ENCODE measurements at regions not wholly inside any gene's neighbourhood (a gene's known extent, or its start where the extent isn't known, plus 50 kb on each side); places are given as distances from the start of the nearest gene placed in this dataset.

DNA sequence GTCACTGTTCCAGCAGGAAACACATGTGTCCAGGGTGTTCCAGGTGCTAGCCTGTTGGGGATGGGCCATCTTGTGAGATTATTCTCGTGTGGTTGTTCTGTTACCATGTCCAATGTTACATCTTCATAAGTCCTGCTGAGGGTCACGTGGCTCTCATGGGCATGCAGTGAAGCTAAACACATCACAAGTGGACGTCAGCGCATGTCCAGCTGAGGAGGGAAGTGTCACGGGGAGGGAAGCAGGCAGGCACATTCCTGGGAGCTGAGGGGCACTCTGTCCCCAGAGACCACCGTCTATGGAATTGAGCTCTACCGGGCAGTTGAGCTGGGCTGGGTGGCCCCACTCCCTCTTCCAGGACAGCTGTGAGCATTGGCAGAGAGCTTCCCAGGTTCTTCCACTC, 155.3 kb upstream of the TWIST2 start:
- Histone ChIP-seq H3K4me1 (ENCODE audit: control insufficient read depth, low read depth, low read length) (no peaks in the 10 kb centered on the region), H3K36me3 (ENCODE audit: control insufficient read depth, low read depth, low read length) (no peaks in the 10 kb centered on the region), H3K27me3 (ENCODE audit: control insufficient read depth, insufficient read depth, low read length) (no peaks in the 10 kb centered on the region), H3K9ac (ENCODE audit: low read length) (no peak overlapping the region), H3K27ac (ENCODE audit: low read length) (no peak overlapping the region), H3K9me3 (ENCODE audit: control insufficient read depth, low read depth, low read length) (no peaks in the 10 kb centered on the region), H3K4me3 (ENCODE audit: low read length) (no peak overlapping the region)

DNA sequence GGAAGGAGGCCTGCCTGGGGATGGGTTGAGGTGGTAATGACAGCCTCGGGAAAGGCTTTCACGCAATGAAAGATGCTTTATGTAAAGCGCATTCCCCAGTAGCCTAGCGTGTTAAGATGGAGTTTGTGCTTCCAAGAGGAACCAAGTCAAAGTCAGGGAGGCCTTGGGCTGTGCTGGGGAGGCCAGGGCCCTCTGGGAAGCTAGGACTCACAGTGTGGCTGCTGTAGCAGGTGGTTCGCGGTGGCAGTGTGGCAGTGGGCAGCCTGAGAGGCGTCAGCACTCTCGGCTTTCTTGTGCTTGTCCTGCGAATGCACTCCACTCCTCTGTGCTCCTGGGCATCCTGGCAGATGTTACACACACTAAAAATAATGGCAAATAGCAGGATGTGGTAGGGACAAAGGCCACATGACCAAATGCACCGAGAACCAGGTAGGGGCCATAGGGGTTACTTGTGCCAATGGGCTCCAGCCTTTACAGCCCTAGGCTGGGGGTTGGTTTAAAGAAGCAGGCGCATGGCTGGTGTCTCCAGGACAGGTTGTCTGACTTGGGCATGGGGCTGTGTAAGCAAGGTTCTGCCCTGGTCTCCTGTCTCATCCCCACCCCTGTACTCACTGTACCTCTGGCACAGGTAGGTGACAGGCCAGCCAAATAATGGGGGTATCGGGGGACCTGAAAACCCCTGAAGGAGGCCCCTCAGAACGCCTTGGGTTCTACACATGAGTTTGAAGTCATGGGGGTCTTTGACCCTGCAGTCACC, 154.4 kb upstream of the TWIST2 start:
- H3K27me3 ChIP-seq (ENCODE audit: control insufficient read depth, insufficient read depth, low read length), result no peaks in the 10 kb centered on the region
- H3K36me3 ChIP-seq (ENCODE audit: control insufficient read depth, low read depth, low read length), result no peaks in the 10 kb centered on the region
- H3K27ac ChIP-seq (ENCODE audit: low read length), result no peak overlapping the region
- H3K4me3 ChIP-seq (ENCODE audit: low read length), result no peak overlapping the region
- H3K4me1 ChIP-seq (ENCODE audit: control insufficient read depth, low read depth, low read length), result no peaks in the 10 kb centered on the region
- no peak overlapping the region for H3K9ac ChIP-seq (ENCODE audit: low read length)
- H3K9me3 ChIP-seq (ENCODE audit: control insufficient read depth, low read depth, low read length), result no peaks in the 10 kb centered on the region

DNA sequence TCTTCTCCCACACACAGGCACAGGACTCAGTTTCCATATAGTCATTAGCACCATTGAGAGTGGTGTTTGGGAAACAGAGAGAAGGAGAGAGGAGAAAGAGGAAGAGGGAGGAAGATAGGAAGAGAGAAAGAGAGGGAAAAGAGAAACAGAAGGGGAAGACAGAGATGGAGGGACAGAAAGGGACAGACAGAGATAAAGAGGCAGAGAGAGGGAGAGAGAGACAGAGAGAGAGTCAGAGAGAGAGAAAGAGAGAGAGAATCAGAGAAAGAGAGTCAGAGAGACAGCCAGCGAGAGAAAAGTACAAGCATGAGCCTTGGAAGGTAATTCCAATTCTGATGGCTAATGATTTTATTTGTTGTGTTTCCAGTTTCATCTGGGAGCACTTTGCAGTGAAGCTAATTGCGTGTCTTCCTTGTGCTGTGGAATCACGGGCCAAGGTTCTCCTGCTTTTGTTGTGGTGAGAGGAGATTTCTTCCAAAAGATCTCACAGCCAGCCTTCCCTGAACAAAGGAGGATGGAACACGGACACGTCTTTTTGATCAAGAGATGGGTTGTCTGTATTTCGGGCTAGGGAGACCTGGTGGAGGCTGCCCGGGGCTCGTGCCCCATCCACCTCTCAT, 153.6 kb upstream of the TWIST2 start:
- no peaks in the 10 kb centered on the region for H3K9me3 ChIP-seq (ENCODE audit: control insufficient read depth, low read depth, low read length)
- no peak overlapping the region for H3K4me3 ChIP-seq (ENCODE audit: low read length)
- H3K9ac ChIP-seq (ENCODE audit: low read length), result no peak overlapping the region
- H3K4me1 ChIP-seq (ENCODE audit: control insufficient read depth, low read depth, low read length), result no peaks in the 10 kb centered on the region
- H3K27ac ChIP-seq (ENCODE audit: low read length), result no peak overlapping the region
- no peaks in the 10 kb centered on the region for H3K36me3 ChIP-seq (ENCODE audit: control insufficient read depth, low read depth, low read length)
- no peaks in the 10 kb centered on the region for H3K27me3 ChIP-seq (ENCODE audit: control insufficient read depth, insufficient read depth, low read length)

DNA sequence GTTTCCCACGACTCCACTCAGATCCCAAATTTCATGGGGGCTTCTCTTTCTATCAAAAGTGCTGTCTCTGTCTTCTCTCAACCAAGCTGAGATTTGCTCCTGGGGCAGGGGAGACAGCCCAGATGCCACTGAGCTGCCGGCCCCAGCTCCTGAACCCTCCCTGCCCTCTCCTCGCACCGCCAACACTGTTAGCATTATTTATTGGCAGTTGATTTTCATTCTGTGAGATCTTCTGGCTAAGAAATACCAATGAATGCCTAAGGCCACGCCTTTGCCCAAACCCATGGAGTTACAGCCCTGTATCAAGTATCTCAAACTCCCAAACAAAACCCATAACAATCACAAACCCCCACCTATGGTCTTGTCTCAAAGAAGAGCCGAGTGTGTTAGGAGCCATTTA, 153.0 kb upstream of the TWIST2 start:
- no peak overlapping the region for H3K9ac ChIP-seq (ENCODE audit: low read length)
- H3K27ac ChIP-seq (ENCODE audit: low read length), result no peak overlapping the region
- no peaks in the 10 kb centered on the region for H3K9me3 ChIP-seq (ENCODE audit: control insufficient read depth, low read depth, low read length)
- no peak overlapping the region for H3K4me3 ChIP-seq (ENCODE audit: low read length)
- no peaks in the 10 kb centered on the region for H3K27me3 ChIP-seq (ENCODE audit: control insufficient read depth, insufficient read depth, low read length)
- no peaks in the 10 kb centered on the region for H3K36me3 ChIP-seq (ENCODE audit: control insufficient read depth, low read depth, low read length)
- no peaks in the 10 kb centered on the region for H3K4me1 ChIP-seq (ENCODE audit: control insufficient read depth, low read depth, low read length)

DNA sequence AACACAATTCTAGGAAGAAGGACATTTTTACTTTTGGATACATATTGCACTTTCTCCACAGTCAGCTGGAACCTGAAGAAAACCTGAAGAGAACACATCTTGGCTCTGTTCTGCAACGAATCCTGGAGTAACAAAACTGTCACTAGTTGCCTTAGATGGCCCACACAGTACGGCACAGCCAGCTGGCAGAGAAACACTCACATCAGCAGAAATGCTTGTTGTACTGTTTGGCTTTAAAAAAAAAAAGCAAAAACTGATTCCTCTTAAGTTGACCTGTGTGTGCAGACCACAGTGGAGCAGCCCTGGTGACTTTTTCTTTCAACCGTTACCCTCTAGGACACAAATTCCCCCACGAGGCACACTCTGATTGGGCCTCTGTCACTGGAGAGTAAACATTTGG, 152.3 kb upstream of the TWIST2 start:
- Histone ChIP-seq H3K9ac (ENCODE audit: low read length) (no peak overlapping the region), H3K27ac (ENCODE audit: low read length) (no peak overlapping the region), H3K4me1 (ENCODE audit: control insufficient read depth, low read depth, low read length) (no peaks in the 10 kb centered on the region), H3K27me3 (ENCODE audit: control insufficient read depth, insufficient read depth, low read length) (no peaks in the 10 kb centered on the region), H3K4me3 (ENCODE audit: low read length) (no peak overlapping the region), H3K36me3 (ENCODE audit: control insufficient read depth, low read depth, low read length) (no peaks in the 10 kb centered on the region), H3K9me3 (ENCODE audit: control insufficient read depth, low read depth, low read length) (no peaks in the 10 kb centered on the region)

DNA sequence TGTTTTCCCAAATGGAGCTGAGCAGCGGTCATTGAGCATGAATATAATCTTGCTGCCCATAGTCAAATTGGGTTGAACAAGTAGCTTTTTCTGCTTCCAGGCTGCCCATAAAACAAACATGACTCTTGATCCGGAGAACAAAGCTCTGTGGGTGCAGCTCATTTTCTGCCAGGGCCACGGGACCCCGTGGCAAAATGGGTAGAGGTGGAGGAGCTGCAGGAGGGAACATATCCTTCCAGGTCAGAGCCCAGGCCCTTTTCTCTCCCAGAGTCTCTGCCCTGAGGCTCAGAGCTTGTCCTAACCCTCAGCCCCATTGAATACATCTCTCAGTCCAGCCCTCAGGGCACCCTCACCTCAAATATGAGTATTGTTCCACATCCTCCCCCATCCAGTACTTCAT, 151.6 kb upstream of the TWIST2 start:
- no peaks in the 10 kb centered on the region for H3K4me1 ChIP-seq (ENCODE audit: control insufficient read depth, low read depth, low read length)
- H3K27ac ChIP-seq (ENCODE audit: low read length), result no peak overlapping the region
- H3K27me3 ChIP-seq (ENCODE audit: control insufficient read depth, insufficient read depth, low read length), result no peaks in the 10 kb centered on the region
- no peak overlapping the region for H3K9ac ChIP-seq (ENCODE audit: low read length)
- no peaks in the 10 kb centered on the region for H3K36me3 ChIP-seq (ENCODE audit: control insufficient read depth, low read depth, low read length)
- H3K9me3 ChIP-seq (ENCODE audit: control insufficient read depth, low read depth, low read length), result no peaks in the 10 kb centered on the region
- H3K4me3 ChIP-seq (ENCODE audit: low read length), result no peak overlapping the region

DNA sequence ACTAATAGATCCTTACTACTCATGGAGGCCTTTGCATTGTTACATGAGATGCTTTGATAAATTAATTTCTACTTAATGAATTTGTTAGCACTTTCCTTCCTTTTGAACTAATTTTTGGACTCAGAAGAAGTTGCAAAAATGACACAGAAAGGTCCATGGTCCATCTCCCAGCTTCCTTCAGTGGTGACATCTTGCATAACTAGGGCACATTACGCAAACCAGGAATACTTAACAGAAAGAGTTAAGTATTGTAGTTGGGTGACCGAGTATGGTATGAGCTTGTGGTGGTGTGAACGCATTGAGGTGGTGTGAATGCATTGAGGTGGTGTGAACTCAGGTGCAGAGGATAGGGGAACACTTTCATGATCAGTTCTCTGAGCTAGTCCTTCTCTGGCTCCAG, 151.1 kb upstream of the TWIST2 start:
- H3K27me3 ChIP-seq (ENCODE audit: control insufficient read depth, insufficient read depth, low read length), result no peaks in the 10 kb centered on the region
- H3K27ac ChIP-seq (ENCODE audit: low read length), result no peak overlapping the region
- H3K4me3 ChIP-seq (ENCODE audit: low read length), result no peak overlapping the region
- H3K4me1 ChIP-seq (ENCODE audit: control insufficient read depth, low read depth, low read length), result no peaks in the 10 kb centered on the region
- H3K9ac ChIP-seq (ENCODE audit: low read length), result no peak overlapping the region
- no peaks in the 10 kb centered on the region for H3K36me3 ChIP-seq (ENCODE audit: control insufficient read depth, low read depth, low read length)
- no peaks in the 10 kb centered on the region for H3K9me3 ChIP-seq (ENCODE audit: control insufficient read depth, low read depth, low read length)

DNA sequence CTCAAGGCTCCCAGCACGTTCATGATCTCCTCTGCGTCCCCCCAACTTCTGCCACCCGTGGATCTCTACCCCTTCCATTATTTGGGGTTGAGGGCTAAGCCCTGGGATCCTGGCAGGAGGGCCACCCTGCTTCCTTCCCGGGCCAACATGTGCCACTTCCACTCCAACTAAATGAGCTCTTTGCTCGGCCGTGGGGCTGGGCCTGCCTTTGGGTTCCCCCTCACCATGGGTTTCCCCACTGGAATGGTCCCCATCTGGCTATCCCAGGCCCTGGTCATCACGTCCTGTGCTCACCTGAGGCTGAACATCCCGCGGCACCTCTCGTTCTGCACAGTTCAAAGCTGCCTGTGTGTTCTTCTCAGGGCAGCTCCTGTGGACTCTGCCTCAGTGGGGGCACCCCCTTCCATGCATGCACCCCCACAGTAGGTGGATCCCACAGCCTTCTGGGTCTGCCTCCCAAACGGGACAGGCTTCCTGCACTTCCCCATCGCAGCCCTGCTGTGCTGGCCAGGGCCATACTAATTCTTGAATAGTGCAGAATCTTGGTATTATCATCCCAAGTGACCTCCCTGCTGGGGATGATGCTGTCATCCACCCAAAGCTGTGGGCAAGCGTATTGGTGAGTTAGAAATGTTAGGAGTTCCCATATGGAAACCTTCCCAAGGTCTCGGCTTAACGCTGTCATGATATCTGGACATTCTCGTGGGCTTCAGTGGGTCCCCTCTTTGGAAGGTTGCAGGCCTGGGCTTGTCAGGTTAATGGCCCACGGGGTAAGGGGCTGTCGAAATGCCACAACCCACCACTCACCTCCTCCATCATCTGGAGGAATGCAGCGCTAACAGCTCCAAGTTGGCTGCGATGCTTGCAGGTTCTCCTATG, 150.5 kb upstream of the TWIST2 start:
- no peaks in the 10 kb centered on the region for H3K36me3 ChIP-seq (ENCODE audit: control insufficient read depth, low read depth, low read length)
- H3K9me3 ChIP-seq (ENCODE audit: control insufficient read depth, low read depth, low read length), result no peaks in the 10 kb centered on the region
- no peak overlapping the region for H3K27ac ChIP-seq (ENCODE audit: low read length)
- no peak overlapping the region for H3K9ac ChIP-seq (ENCODE audit: low read length)
- no peak overlapping the region for H3K4me3 ChIP-seq (ENCODE audit: low read length)
- no peaks in the 10 kb centered on the region for H3K4me1 ChIP-seq (ENCODE audit: control insufficient read depth, low read depth, low read length)
- H3K27me3 ChIP-seq (ENCODE audit: control insufficient read depth, insufficient read depth, low read length), result no peaks in the 10 kb centered on the region

DNA sequence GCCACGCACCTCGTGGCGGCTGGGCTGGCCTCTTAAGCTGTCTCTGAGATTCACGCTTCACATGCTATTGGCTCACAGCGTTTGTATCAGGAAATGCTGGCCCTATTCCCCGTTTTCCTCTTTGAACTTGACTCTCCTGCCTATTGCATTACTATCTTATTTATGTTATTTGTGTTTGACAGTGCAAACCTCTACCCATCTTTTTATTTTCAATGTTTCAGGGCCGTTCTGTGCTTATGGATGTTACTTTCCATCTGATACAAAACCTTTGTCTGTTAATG, 149.9 kb upstream of the TWIST2 start:
- H3K4me3 ChIP-seq (ENCODE audit: low read length), result no peak overlapping the region
- H3K27me3 ChIP-seq (ENCODE audit: control insufficient read depth, insufficient read depth, low read length), result no peaks in the 10 kb centered on the region
- H3K9ac ChIP-seq (ENCODE audit: low read length), result no peak overlapping the region
- H3K36me3 ChIP-seq (ENCODE audit: control insufficient read depth, low read depth, low read length), result no peaks in the 10 kb centered on the region
- no peak overlapping the region for H3K27ac ChIP-seq (ENCODE audit: low read length)
- H3K4me1 ChIP-seq (ENCODE audit: control insufficient read depth, low read depth, low read length), result no peaks in the 10 kb centered on the region
- H3K9me3 ChIP-seq (ENCODE audit: control insufficient read depth, low read depth, low read length), result no peaks in the 10 kb centered on the region

DNA sequence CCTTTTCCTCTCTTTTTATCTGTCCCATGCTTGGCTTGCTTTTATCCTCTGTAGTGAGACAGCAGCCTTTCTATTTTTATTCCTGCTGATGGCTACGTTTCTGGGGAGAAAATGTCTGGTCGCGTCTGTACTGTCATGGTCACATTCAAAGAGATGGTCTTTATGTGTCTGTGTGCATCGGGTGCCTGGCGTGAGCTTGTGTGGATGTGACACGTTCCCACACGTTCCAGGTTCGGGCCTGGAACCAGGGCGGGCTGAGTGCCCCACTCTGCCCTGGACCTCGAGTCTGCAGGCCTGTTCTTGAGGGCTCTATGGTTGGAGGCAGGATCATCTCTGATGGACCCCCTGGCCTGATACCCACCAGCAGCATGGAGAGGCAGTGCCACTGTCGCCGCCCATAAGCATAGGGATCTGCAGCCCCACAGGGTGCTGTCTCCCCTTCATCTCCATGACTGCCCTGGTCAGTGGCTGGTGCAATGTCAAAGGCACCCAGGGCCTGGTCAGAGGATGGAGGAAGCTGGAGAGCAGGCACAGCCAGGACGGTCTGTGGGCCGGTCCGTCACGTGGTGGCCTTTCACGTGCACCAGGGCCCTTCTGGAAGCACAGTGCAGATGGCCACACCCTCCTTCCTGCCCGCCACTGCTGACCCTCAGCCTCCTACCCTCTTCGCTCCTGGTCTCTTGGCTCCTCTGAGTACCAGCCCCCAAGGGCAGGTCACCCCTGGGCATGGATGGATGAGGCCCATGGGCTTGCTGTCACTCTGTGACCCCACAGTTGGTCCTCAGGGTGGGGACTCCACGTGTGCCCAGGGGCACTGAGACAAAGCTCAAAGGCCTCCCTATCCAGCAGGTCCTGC, 149.2 kb upstream of the TWIST2 start:
- Histone ChIP-seq H3K27ac (ENCODE audit: low read length) (no peak overlapping the region), H3K4me3 (ENCODE audit: low read length) (no peak overlapping the region), H3K36me3 (ENCODE audit: control insufficient read depth, low read depth, low read length) (no peaks in the 10 kb centered on the region), H3K9ac (ENCODE audit: low read length) (no peak overlapping the region), H3K4me1 (ENCODE audit: control insufficient read depth, low read depth, low read length) (no peaks in the 10 kb centered on the region), H3K9me3 (ENCODE audit: control insufficient read depth, low read depth, low read length) (no peaks in the 10 kb centered on the region), H3K27me3 (ENCODE audit: control insufficient read depth, insufficient read depth, low read length) (no peaks in the 10 kb centered on the region)
